Endothelial cell of umbilical vein (primary cell): ENCODE measurements at regions not wholly inside any gene's neighbourhood (a gene's known extent, or its start where the extent isn't known, plus 50 kb on each side); places are given as distances from the start of the nearest gene placed in this dataset.

Experiments used
- BruUV-seq: library from RNA; stranded (reverse); fragments of 400-500 nt; replicated peaks from 2 replicates; lab custom pipeline; 2021; lab: Mats Ljungman, UMichigan
- CTCF ChIA-PET: fragments of 300-600, 350-600 bp; sonication (Branson Sonifier 250); formaldehyde crosslinking; loops from one replicate; lab custom pipeline; 2021; ENCODE audit warnings: antibody characterized with exemption, inconsistent platforms; lab: Charles Lee
- POLR2A ChIA-PET: fragments of 300-600, 350-600 bp; sonication (Branson Sonifier 250); formaldehyde crosslinking; loops from one replicate; lab custom pipeline; 2021; ENCODE audit warnings: antibody characterized with exemption, inconsistent platforms; lab: Charles Lee
- DNase-seq: peaks from one replicate; pipeline ENCODE4 v3.0.0-alpha.2; 2011; ENCODE audit warnings: low read depth, low spot score
- FAIRE-seq: peaks from 2 replicates; lab custom pipeline; 2011; peaks lifted over from hg19 to GRCh38; lab: Jason Lieb, UNC
- H2AFZ ChIP-seq: 2 replicates; pipeline ENCODE4 v1.6.0; 2012; ENCODE audit warnings: low read depth, low read length, control low read depth, inconsistent platforms
- H3K27ac ChIP-seq: 2 replicates; pipeline ENCODE4 v1.5.1; 2011; ENCODE audit warnings: low read depth, mild to moderate bottlenecking, control low read depth, low read length, moderate library complexity; ENCODE audit not compliant: insufficient read depth
- H3K27me3 ChIP-seq, 2 experiments: 2 replicates each; pipeline versions ENCODE4 v1.6.0 to v1.6.1; 2011; ENCODE audit warnings: low read length in 2 of 2, mixed read lengths in 1 of 2; ENCODE audit not compliant: control insufficient read depth in 2 of 2, insufficient read depth in 2 of 2
- H3K36me3 ChIP-seq, 2 experiments: 2 replicates in 1 of 2; 3 replicates in 1 of 2; pipeline ENCODE4 v1.5.1; 2011; ENCODE audit warnings: low read length in 2 of 2, mild to moderate bottlenecking in 1 of 2, moderate library complexity in 1 of 2; ENCODE audit not compliant: control insufficient read depth in 2 of 2, insufficient read depth in 2 of 2; ENCODE audit errors: extremely low read depth in 1 of 2
- H3K4me1 ChIP-seq: 3 replicates; pipeline ENCODE4 v1.5.1; 2011; ENCODE audit warnings: mild to moderate bottlenecking, low read length; ENCODE audit not compliant: control insufficient read depth, insufficient read depth; ENCODE audit errors: extremely low read depth
- H3K4me2 ChIP-seq: 2 replicates; pipeline ENCODE4 v1.6.1; 2011; ENCODE audit warnings: low read length, control low read depth, mixed read lengths; ENCODE audit not compliant: insufficient read depth
- H3K4me3 ChIP-seq, 3 experiments: fragments of 200-600 bp in 1 of 3; sonication (generic), shearing (Covaris generic) in 1 of 3; replicated peaks in 1 of 3; 2 replicates each; pipeline ENCODE4 v1.5.1; 2011 to 2016; ENCODE audit warnings: control low read depth in 3 of 3, low read length in 3 of 3, mild to moderate bottlenecking in 2 of 3, inconsistent platforms in 1 of 3, low read depth in 1 of 3, moderate library complexity in 1 of 3; ENCODE audit not compliant: insufficient read depth in 1 of 3
- H3K79me2 ChIP-seq: 2 replicates; pipeline ENCODE4 v1.6.0; 2012; ENCODE audit warnings: low read length, inconsistent platforms; ENCODE audit not compliant: control insufficient read depth, insufficient read depth
- H3K9ac ChIP-seq: replicated peaks from 2 replicates; pipeline ENCODE3; 2011; ENCODE audit warnings: low read length, control low read depth; ENCODE audit not compliant: insufficient read depth; ENCODE audit errors: extremely low read depth
- H3K9me1 ChIP-seq: replicated peaks from 3 replicates; pipeline ENCODE4 v1.6.0; 2011; ENCODE audit warnings: mild to moderate bottlenecking, low read length; ENCODE audit not compliant: control insufficient read depth, insufficient read depth; ENCODE audit errors: extremely low read depth
- H3K9me3 ChIP-seq: replicated peaks from 2 replicates; pipeline ENCODE4 v1.5.1; 2012; ENCODE audit warnings: low read length, inconsistent platforms; ENCODE audit not compliant: control insufficient read depth, insufficient read depth
- H4K20me1 ChIP-seq: replicated peaks from 2 replicates; pipeline ENCODE3; 2011; ENCODE audit warnings: mild to moderate bottlenecking, low read length; ENCODE audit not compliant: control insufficient read depth, insufficient read depth; ENCODE audit errors: extremely low read depth
- FOS ChIP-seq: IDR thresholded peaks from 2 replicates; pipeline ENCODE4 v1.6.1; 2011; ENCODE audit warnings: mild to moderate bottlenecking, low read length, moderate library complexity, borderline replicate concordance; ENCODE audit not compliant: insufficient read depth
- GATA2 ChIP-seq: IDR thresholded peaks from 2 replicates; pipeline ENCODE4 v1.7.0; 2011; ENCODE audit warnings: low read depth, mild to moderate bottlenecking, moderate library complexity, mixed read lengths, low read length; ENCODE audit not compliant: insufficient read length, insufficient read depth
- JUN ChIP-seq: IDR thresholded peaks from 2 replicates; pipeline ENCODE4 v1.6.1; 2011; ENCODE audit warnings: borderline replicate concordance, low read depth; ENCODE audit not compliant: insufficient read length, insufficient read depth
- MAX ChIP-seq: IDR thresholded peaks from 2 replicates; pipeline ENCODE4 v1.6.1; 2011; ENCODE audit not compliant: insufficient read depth, insufficient read length
- MYC ChIP-seq: IDR thresholded peaks from one replicate; pipeline ENCODE4 v1.6.1; 2011; ENCODE audit warnings: mild to moderate bottlenecking, low read depth, low read length
- POLR2A ChIP-seq: IDR thresholded peaks from 2 replicates; pipeline ENCODE4 v1.6.1; 2012; ENCODE audit warnings: low read depth, mild to moderate bottlenecking, control low read depth, low read length
- POLR2AphosphoS5 ChIP-seq: IDR thresholded peaks from 2 replicates; pipeline ENCODE4 v1.6.1; 2012; ENCODE audit warnings: low read depth, mild to moderate bottlenecking, control low read depth, low read length, moderate library complexity; ENCODE audit not compliant: insufficient read depth
- dilution Hi-C: fragments of 300-500 bp; cut with MboI; formaldehyde crosslinking; loops from one replicate; pipeline ENCODE4 v1.15.0; 2019; ENCODE audit warnings: low sequenced_read_pairs; ENCODE audit not compliant: extremely low pct_ligation_motif_present
- intact Hi-C: fragments of 100-400 bp; cut with micrococcal nuclease; formaldehyde crosslinking; loops from one replicate; pipeline ENCODE4 v1.10.0; 2022

- TF ChIP-seq POLR2AphosphoS5 (no peak), JUN (no peak)
- no TSS peak for BruUV-seq
- Histone ChIP-seq H4K20me1 (no peaks in the 10 kb centered on the region), H3K27me3 (no peaks in the 10 kb centered on the region), H3K4me3 (no peak overlapping the region), H3K9me3 (no peaks in the 10 kb centered on the region), H3K9me1 (no peaks in the 10 kb centered on the region), H2AFZ (no peak overlapping the region), H3K4me2 (no peak overlapping the region), H3K4me1 (no peaks in the 10 kb centered on the region), H3K79me2 (no peaks in the 10 kb centered on the region), H3K27ac (no peak overlapping the region), H3K36me3 (no peaks in the 10 kb centered on the region), H3K9ac (no peak overlapping the region)
- dilution Hi-C loops (no loop called here), intact Hi-C loops (no loop called here)
- FAIRE-seq (no peak), DNase-seq (no peak)
- ChIA-PET CTCF (interaction anchor here (1.1 kb wide), 1 partner anchor 14 kb away, joined by 3 read pairs; no protein-coding TSS in a partner anchor), POLR2A (no interaction called here)
Observed at GRCh38 chr1:115908565-115909274, 67.6 kb upstream of the SLC22A15 start.

- DNase-seq (no peak), FAIRE-seq (no peak)
- Histone ChIP-seq H4K20me1 (no peaks in the 10 kb centered on the region), H3K79me2 (no peaks in the 10 kb centered on the region), H3K4me2 (no peak overlapping the region), H3K4me3 (no peak overlapping the region), H3K36me3 (no peaks in the 10 kb centered on the region), H3K9me3 (no peaks in the 10 kb centered on the region), H3K9ac (no peak overlapping the region), H3K4me1 (no peaks in the 10 kb centered on the region), H3K27ac (no peak overlapping the region), H2AFZ (no peak overlapping the region), H3K27me3 (no peaks in the 10 kb centered on the region), H3K9me1 (no peaks in the 10 kb centered on the region)
- TF ChIP-seq JUN (no peak), GATA2 (no peak), MYC (no peak), MAX (no peak), FOS (no peak), POLR2AphosphoS5 (no peak), POLR2A (no peak)
- ChIA-PET POLR2A (no interaction called here), CTCF (no interaction called here)
- dilution Hi-C loops = no loop called here
- no TSS peak for BruUV-seq
- intact Hi-C loops = no loop called here
Observed at GRCh38 chr1:115910231-115910630, 66.1 kb upstream of the SLC22A15 start.
